ENCODE measurements at regions not wholly inside any gene's neighbourhood (a gene's known extent, or its start where the extent isn't known, plus 50 kb on each side); places are given as distances from the start of the nearest gene placed in this dataset.
"Not testable (repeated sequence)": the region's sequence is repeated elsewhere in the genome, so short reads cannot be mapped to it uniquely, and the experiment has no call there.

DNA sequence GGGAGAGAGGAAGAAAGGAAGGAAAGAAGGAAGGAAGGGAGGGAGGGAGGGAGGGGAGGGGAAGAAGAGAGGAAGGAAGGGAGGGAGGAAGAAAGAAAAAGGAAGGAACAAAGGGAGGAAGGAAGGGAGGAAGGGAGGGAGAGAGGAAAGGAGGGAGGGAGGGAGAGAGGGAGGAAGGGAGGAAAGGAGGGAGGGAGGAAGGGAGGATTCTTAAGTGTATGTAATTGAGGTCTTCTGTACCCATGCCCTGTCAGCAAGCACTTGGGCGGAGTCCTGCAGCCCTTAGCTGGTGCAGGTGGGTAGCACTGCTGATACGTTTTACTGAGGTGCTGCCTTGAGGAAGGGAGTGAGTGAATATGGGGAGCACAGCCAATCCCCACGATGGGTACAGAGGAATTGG is 56.9 kb upstream of the RASD2 start:
- H3K4me1 ChIP-seq (ENCODE audit: control insufficient read depth in 2 of 2, insufficient read depth in 2 of 2, low read length in 2 of 2): no peaks in the 10 kb centered on the region
- WGBS: 69% methylated on average over 3 of the region's 3 CpGs
- no peaks in the 10 kb centered on the region for H3K36me3 ChIP-seq (ENCODE audit: control insufficient read depth in 2 of 2, insufficient read depth in 2 of 2, low read length in 1 of 2)
- no peak overlapping the region for H3K27ac ChIP-seq (ENCODE audit: low read depth in 1 of 2, low read length in 1 of 2)
- peaks cover 0 to 8% of the 10 kb centered on the region in 2 donors for H3K27me3 ChIP-seq (ENCODE audit: control insufficient read depth in 2 of 2, insufficient read depth in 1 of 2, low read length in 1 of 2)
- no peak overlapping the region for H3K4me3 ChIP-seq (ENCODE audit: low read length in 2 of 2)
- H3K9me3 ChIP-seq (ENCODE audit: control insufficient read depth in 2 of 2, insufficient read depth in 1 of 2, low read length in 1 of 2): no peaks in the 10 kb centered on the region
- no peak for DNase-seq (ENCODE audit: low read depth in 6 of 9, low spot score in 9 of 9)

DNA sequence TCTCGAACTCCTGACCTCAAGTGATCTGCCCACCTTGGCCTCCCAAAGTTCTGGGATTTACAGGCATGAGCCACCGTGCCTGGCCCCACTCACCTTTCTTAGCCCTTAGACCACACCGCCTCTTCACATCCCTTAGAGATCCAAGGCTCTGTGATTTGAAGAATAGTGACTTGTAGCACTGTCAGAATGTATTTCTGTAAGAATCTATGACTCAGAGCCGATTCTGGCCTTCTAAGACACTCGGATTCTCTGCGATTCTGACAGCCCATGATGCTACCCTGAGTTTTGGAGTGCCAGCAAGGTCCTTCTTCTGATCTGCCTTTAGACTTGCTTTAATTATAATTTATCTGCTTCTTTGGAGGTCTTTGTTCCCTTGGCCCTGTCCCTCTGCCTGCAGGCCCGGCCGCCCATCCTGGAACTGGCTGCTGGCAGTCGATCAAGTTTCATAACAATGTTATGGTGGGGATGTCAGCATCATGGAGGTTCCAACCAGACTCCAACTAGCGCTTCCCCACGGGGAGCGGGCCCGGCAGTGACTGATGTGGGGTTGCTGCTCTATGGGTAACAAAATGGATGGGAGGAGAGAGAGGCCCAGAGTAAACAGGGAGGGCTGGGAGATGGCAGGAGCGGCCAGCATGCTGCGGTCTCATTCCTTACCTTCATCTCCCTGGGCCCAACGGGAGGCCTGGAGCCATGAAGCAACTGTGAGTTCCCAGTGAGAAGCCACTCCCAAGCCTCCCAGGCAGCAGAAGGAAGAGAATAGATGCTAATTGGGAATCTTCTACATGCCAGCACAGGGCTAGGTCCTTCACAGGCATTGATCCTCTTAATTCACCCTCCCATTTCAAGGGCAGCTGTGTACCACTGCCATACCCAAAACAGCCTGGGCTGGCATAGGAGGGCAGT is 55.7 kb upstream of the RASD2 start:
- no peaks in the 10 kb centered on the region for H3K4me1 ChIP-seq (ENCODE audit: control insufficient read depth in 2 of 2, insufficient read depth in 2 of 2, low read length in 2 of 2)
- H3K27me3 ChIP-seq (ENCODE audit: control insufficient read depth in 2 of 2, insufficient read depth in 1 of 2, low read length in 1 of 2): peaks cover 0 to 8% of the 10 kb centered on the region in 2 donors
- WGBS: 97% methylated on average over 16 of the region's 16 CpGs
- no peak overlapping the region for H3K4me3 ChIP-seq (ENCODE audit: low read length in 2 of 2)
- H3K9me3 ChIP-seq (ENCODE audit: control insufficient read depth in 2 of 2, insufficient read depth in 1 of 2, low read length in 1 of 2): no peaks in the 10 kb centered on the region
- no peak for DNase-seq (ENCODE audit: low read depth in 6 of 9, low spot score in 9 of 9)
- H3K27ac ChIP-seq (ENCODE audit: low read depth in 1 of 2, low read length in 1 of 2): no peak overlapping the region
- H3K36me3 ChIP-seq (ENCODE audit: control insufficient read depth in 2 of 2, insufficient read depth in 2 of 2, low read length in 1 of 2): no peaks in the 10 kb centered on the region

DNA sequence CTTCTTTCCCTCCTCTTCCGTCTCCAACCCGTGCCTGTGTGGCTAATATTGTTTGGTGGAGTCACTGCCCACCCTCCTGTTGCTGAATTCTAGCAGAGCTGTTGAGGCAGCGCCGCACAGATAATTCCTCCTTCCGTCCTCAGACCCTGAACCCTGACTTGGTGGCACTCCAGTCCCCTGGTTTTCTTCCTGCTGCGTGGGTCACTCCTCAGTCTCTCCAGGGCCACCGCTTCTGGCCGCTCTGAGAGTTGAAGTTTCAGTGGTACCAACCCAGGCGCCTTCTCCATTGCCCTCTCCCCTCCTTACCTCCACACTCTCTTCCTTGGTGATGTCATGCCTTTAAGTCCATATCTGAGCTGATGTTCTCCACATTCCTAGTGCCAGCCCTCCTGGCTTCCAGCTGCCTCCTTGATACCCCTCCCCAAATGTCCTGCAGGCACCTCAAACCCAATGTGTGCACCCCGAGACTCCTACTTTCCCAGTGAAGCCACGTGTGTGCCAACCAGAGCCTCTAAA is 54.5 kb upstream of the RASD2 start:
- H3K9me3 ChIP-seq (ENCODE audit: control insufficient read depth in 2 of 2, insufficient read depth in 1 of 2, low read length in 1 of 2): no peaks in the 10 kb centered on the region
- no peak overlapping the region for H3K4me3 ChIP-seq (ENCODE audit: low read length in 2 of 2)
- DNase-seq (ENCODE audit: low read depth in 6 of 9, low spot score in 9 of 9): no peak
- H3K27ac ChIP-seq (ENCODE audit: low read depth in 1 of 2, low read length in 1 of 2): no peak overlapping the region
- H3K27me3 ChIP-seq (ENCODE audit: control insufficient read depth in 2 of 2, insufficient read depth in 1 of 2, low read length in 1 of 2): no peaks in the 10 kb centered on the region
- H3K4me1 ChIP-seq (ENCODE audit: control insufficient read depth in 2 of 2, insufficient read depth in 2 of 2, low read length in 2 of 2): no peaks in the 10 kb centered on the region
- 96% methylated on average over 11 of the region's 11 CpGs for WGBS
- no peaks in the 10 kb centered on the region for H3K36me3 ChIP-seq (ENCODE audit: control insufficient read depth in 2 of 2, insufficient read depth in 2 of 2, low read length in 1 of 2)

DNA sequence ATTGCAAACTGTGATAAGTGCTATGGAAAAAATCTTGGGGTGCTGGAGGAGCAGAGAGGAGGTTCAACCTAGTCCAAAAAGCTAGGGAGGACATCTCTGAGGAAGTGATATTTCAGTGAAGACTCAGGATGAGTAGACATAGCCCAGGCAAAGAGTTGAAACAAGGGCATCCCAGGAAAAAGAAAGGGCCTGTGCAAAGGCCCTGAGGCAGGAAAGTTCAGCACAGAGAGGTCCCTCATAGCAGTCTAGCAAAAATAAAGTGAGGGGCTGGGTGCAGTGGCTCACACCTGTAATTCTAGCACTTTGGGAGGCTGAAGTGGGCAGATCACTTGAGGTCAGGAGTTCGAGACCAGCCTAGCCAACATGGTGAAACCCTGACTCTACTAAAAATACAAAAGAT is 53.0 kb upstream of the RASD2 start:
- WGBS: 91% methylated on average over 1 of the region's 1 CpG
- H3K27ac ChIP-seq (ENCODE audit: low read depth in 1 of 2, low read length in 1 of 2); H3K4me1 ChIP-seq (ENCODE audit: control insufficient read depth in 2 of 2, insufficient read depth in 2 of 2, low read length in 2 of 2); H3K27me3 ChIP-seq (ENCODE audit: control insufficient read depth in 2 of 2, insufficient read depth in 1 of 2, low read length in 1 of 2); H3K36me3 ChIP-seq (ENCODE audit: control insufficient read depth in 2 of 2, insufficient read depth in 2 of 2, low read length in 1 of 2); DNase-seq (ENCODE audit: low read depth in 6 of 9, low spot score in 9 of 9); H3K4me3 ChIP-seq (ENCODE audit: low read length in 2 of 2); H3K9me3 ChIP-seq (ENCODE audit: control insufficient read depth in 2 of 2, insufficient read depth in 1 of 2, low read length in 1 of 2): not testable (repeated sequence)

DNA sequence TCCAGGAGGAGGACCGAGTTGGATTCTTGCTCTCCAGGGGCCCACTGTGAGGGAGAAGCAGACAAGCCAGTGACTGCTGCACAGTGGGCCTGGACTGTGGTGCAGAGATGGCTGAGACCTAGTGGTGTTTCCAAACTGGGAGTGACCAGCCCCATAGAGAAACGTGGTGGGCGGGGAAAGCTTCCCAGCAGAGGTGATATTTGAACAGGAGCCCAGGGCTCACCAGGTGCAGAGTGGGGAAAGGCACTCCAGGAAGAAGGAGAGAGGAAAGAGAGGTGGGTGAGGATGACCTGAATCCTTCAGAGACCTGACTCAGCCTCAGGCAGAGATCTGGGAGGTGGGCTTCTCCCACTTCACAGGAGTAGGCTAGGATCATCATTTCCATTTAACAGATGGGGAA is 52.1 kb upstream of the RASD2 start:
- Histone ChIP-seq H3K4me3 (ENCODE audit: low read length in 2 of 2) (no peak overlapping the region), H3K9me3 (ENCODE audit: control insufficient read depth in 2 of 2, insufficient read depth in 1 of 2, low read length in 1 of 2) (no peaks in the 10 kb centered on the region), H3K4me1 (ENCODE audit: control insufficient read depth in 2 of 2, insufficient read depth in 2 of 2, low read length in 2 of 2) (no peaks in the 10 kb centered on the region), H3K27ac (ENCODE audit: low read depth in 1 of 2, low read length in 1 of 2) (no peak overlapping the region), H3K27me3 (ENCODE audit: control insufficient read depth in 2 of 2, insufficient read depth in 1 of 2, low read length in 1 of 2) (no peaks in the 10 kb centered on the region), H3K36me3 (ENCODE audit: control insufficient read depth in 2 of 2, insufficient read depth in 2 of 2, low read length in 1 of 2) (no peaks in the 10 kb centered on the region)
- no peak for DNase-seq (ENCODE audit: low read depth in 6 of 9, low spot score in 9 of 9)
- WGBS: 77% methylated on average over 3 of the region's 3 CpGs

DNA sequence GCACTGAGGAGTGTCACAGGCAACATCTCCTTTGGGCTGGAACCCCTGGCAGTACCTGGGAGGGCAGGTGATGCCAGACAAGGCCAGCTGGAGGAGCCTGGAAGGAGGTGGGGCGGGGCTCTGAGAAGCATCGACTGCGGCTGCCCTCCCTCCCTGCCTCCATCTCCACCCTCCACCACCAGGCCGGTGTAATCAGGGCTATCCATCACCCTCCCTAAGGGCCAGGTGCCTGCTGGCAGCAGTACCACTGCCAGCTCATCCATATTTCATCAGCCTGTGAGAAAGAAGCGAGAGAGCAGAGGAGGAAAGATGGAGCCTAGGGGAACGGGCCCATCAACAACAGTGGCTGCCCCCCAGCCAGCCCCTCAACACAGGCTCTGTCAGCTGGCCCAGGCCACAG is 51.4 kb upstream of the RASD2 start:
- WGBS: 80% methylated on average over 6 of the region's 6 CpGs
- Histone ChIP-seq H3K27ac (ENCODE audit: low read depth in 1 of 2, low read length in 1 of 2) (no peak overlapping the region), H3K4me3 (ENCODE audit: low read length in 2 of 2) (no peak overlapping the region), H3K36me3 (ENCODE audit: control insufficient read depth in 2 of 2, insufficient read depth in 2 of 2, low read length in 1 of 2) (no peaks in the 10 kb centered on the region), H3K9me3 (ENCODE audit: control insufficient read depth in 2 of 2, insufficient read depth in 1 of 2, low read length in 1 of 2) (no peaks in the 10 kb centered on the region), H3K27me3 (ENCODE audit: control insufficient read depth in 2 of 2, insufficient read depth in 1 of 2, low read length in 1 of 2) (no peaks in the 10 kb centered on the region), H3K4me1 (ENCODE audit: control insufficient read depth in 2 of 2, insufficient read depth in 2 of 2, low read length in 2 of 2) (no peaks in the 10 kb centered on the region)
- DNase-seq (ENCODE audit: low read depth in 6 of 9, low spot score in 9 of 9): no peak

All from thymus (tissue), 11 donors.